GM23248 (cell line): ENCODE measurements at regions not wholly inside any gene's neighbourhood (a gene's known extent, or its start where the extent isn't known, plus 50 kb on each side); places are given as distances from the start of the nearest gene placed in this dataset.

Experiments used
- DNase-seq: peaks from one replicate; pipeline ENCODE4 v3.0.0-alpha.2; 2015
- H2AFZ ChIP-seq: fragments of 200-600 bp; sonication (generic); 2 replicates; pipeline ENCODE4 v1.6.1; 2016; ENCODE audit warnings: antibody characterized with exemption
- H3F3A ChIP-seq: fragments of 200-600 bp; sonication (generic); 2 replicates; pipeline ENCODE4 v1.6.1; 2016; ENCODE audit warnings: mild to moderate bottlenecking, antibody characterized with exemption, mixed run types; ENCODE audit not compliant: insufficient read depth
- H3K27ac ChIP-seq: fragments of 200-600 bp; sonication (generic); 2 replicates; pipeline ENCODE4 v1.5.1; 2016; ENCODE audit warnings: mild to moderate bottlenecking
- H3K27me3 ChIP-seq: fragments of 200-600 bp; sonication (generic); replicated peaks from 2 replicates; pipeline ENCODE4 v1.6.1; 2016; ENCODE audit warnings: mild to moderate bottlenecking; ENCODE audit not compliant: insufficient read depth
- H3K36me3 ChIP-seq: fragments of 200-600 bp; sonication (generic); 2 replicates; pipeline ENCODE4 v1.6.1; 2016; ENCODE audit warnings: low read depth, mild to moderate bottlenecking
- H3K4me1 ChIP-seq: fragments of 200-600 bp; sonication (generic); 2 replicates; pipeline ENCODE4 v1.6.1; 2016; ENCODE audit warnings: mild to moderate bottlenecking; ENCODE audit not compliant: insufficient read depth
- H3K4me2 ChIP-seq: fragments of 200-600 bp; sonication (generic); one replicate; pipeline ENCODE4 v1.6.1; 2016; ENCODE audit warnings: mild to moderate bottlenecking; ENCODE audit not compliant: unreplicated experiment
- H3K4me3 ChIP-seq: fragments of 200-600 bp; sonication (generic); 2 replicates; pipeline ENCODE4 v1.5.1; 2016; ENCODE audit warnings: mild to moderate bottlenecking
- H3K79me2 ChIP-seq: fragments of 200-600 bp; sonication (generic); 2 replicates; pipeline ENCODE4 v1.6.1; 2016; ENCODE audit warnings: mild to moderate bottlenecking; ENCODE audit not compliant: insufficient read depth
- H3K9ac ChIP-seq: fragments of 200-600 bp; sonication (generic); 2 replicates; pipeline ENCODE4 v1.6.1; 2016; ENCODE audit warnings: mild to moderate bottlenecking
- H3K9me2 ChIP-seq: fragments of 200-600 bp; sonication (generic); 2 replicates; pipeline ENCODE4 v1.6.1; 2016; ENCODE audit warnings: mixed run types, mild to moderate bottlenecking, moderate library complexity; ENCODE audit not compliant: insufficient read depth
- H3K9me3 ChIP-seq: fragments of 200-600 bp; sonication (generic); one replicate; pipeline ENCODE4 v1.6.1; 2017; ENCODE audit warnings: low read depth
- H4K20me1 ChIP-seq: fragments of 200-600 bp; sonication (generic); 2 replicates; pipeline ENCODE4 v1.6.0; 2016; ENCODE audit not compliant: insufficient read depth
- EZH2 ChIP-seq: fragments of 200-600 bp; sonication (generic); IDR thresholded peaks from 2 replicates; pipeline ENCODE4 v1.6.1; 2018; ENCODE audit warnings: antibody characterized with exemption, mild to moderate bottlenecking; ENCODE audit not compliant: insufficient read depth, poor library complexity, severe bottlenecking
- EZH2phosphoT487 ChIP-seq: fragments of 200-600 bp; sonication (generic); IDR thresholded peaks from 2 replicates; pipeline ENCODE4 v1.6.1; 2018; ENCODE audit warnings: antibody characterized with exemption, moderate library complexity, mild to moderate bottlenecking, low read depth; ENCODE audit not compliant: insufficient read depth
- WGBS, 2 experiments: methylation state at CpG; one replicate each; pipeline ENCODE4 v1.1.6; 2015 to 2017; ENCODE audit warnings: low lambda C conversion rate in 2 of 2, low coverage in 1 of 2; ENCODE audit errors: missing lambda C conversion rate in 2 of 2; 5-methylcytosine and 5-hydroxymethylcytosine counted together
- in situ Hi-C: fragments of 300-500 bp; cut with MboI; formaldehyde crosslinking; loops from 2 replicates; pipeline ENCODE4 v1.15.0; 2020

DNA sequence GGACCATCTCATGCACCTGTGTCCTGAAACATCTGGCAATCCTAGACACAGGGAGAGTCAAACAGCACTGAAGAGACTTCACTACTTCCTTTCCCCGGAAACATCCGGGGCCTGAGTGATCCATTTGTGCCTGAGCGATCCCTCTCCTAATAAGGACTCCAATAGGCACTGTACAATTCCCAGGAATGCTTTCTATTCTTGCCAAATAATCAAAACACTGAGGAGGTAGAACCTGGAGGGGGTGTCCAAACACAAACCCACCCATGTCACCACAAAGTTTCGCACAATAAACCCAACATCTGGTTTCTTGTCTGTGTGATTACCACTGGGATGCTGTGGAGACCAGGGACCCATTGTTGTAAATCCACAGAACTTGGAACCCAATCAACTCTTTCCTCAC lies 205.0 kb downstream of the OPA1 start:
- in situ Hi-C loops, result loop anchor here (25.0 kb wide), 1 partner anchor 364 kb away; no protein-coding TSS in a partner anchor

DNA sequence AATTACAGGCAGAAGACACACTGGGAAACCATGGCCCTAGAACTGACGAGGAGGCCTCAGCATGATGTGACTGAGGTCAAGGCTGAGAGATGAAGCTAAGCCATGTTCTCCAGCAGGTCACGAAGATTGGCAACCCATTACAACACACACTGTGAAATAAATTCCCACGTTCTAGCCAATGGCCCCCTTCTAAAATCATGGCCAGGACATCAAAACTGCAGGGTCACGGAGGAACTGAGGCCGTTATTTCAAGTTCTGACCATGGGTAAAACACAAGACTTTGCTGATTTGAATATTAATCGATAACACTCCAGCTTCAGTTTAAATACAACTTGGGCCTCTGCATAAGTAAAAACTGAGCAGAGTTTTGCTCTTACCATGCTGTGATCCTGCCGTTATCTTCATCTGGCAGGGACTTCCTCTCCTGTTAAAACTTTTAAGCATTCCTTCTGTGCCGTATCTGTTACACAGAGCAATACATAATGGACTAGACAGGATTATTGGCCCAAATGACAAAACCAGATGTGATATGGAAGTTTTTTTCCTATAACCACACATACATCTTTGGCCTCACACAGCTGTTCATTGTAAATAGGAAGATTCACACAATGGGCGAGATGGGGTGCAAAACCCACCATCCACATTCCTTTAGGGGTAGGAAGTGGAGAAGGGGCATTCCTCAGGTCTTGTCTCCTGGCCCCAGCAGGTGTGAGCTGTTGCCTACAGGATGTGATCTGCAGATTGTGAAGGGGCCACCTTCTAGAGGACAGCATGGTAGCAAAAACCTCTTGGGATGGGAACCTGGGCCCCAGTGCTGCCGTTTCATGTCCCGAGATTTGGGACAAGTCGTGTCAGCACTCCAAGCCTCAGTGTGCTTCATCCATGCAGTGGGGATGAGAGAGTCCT lies 207.4 kb downstream of the OPA1 start:
- Histone ChIP-seq H3K9me3 (no peaks in the 10 kb centered on the region), H3K4me3 (no peak overlapping the region), H4K20me1 (no peaks in the 10 kb centered on the region), H3K4me2 (no peak overlapping the region), H3K79me2 (no peaks in the 10 kb centered on the region), H3F3A (no peaks in the 10 kb centered on the region), H3K4me1 (no peaks in the 10 kb centered on the region), H3K36me3 (no peaks in the 10 kb centered on the region), H3K27me3 (peaks cover 50% of the 10 kb centered on the region; the same call in 1 of the 2 replicates), H3K27ac (no peak overlapping the region), H3K9ac (no peak overlapping the region), H3K9me2 (no peaks in the 10 kb centered on the region), H2AFZ (no peak overlapping the region)
- TF ChIP-seq EZH2, result no peak
- no peak for TF ChIP-seq EZH2phosphoT487
- DNase-seq, result no peak
- in situ Hi-C loops, result no loop called here
- 72 to 73% methylated on average over 12 of the region's 12 CpGs for WGBS, 2 experiments

More for the DNA sequence above, 205.0 kb downstream of the OPA1 start:
- H3K4me2 ChIP-seq, result no peak overlapping the region
- H3K9me3 ChIP-seq, result no peaks in the 10 kb centered on the region
- no peak overlapping the region for H3K9ac ChIP-seq
- WGBS, 2 experiments, result 59 to 62% methylated on average over 4 of the region's 4 CpGs
- no peaks in the 10 kb centered on the region for H3K4me1 ChIP-seq
- DNase-seq, result no peak
- H3F3A ChIP-seq, result no peaks in the 10 kb centered on the region
- no peak overlapping the region for H3K4me3 ChIP-seq
- H3K27me3 ChIP-seq, result peaks cover 60% of the 10 kb centered on the region
- H3K27ac ChIP-seq, result no peak overlapping the region
- H3K9me2 ChIP-seq, result no peaks in the 10 kb centered on the region
- no peaks in the 10 kb centered on the region for H4K20me1 ChIP-seq
- H3K79me2 ChIP-seq, result no peaks in the 10 kb centered on the region
- no peak overlapping the region for H2AFZ ChIP-seq
- TF ChIP-seq EZH2, result no peak
- no peak for TF ChIP-seq EZH2phosphoT487
- H3K36me3 ChIP-seq, result no peaks in the 10 kb centered on the region

DNA sequence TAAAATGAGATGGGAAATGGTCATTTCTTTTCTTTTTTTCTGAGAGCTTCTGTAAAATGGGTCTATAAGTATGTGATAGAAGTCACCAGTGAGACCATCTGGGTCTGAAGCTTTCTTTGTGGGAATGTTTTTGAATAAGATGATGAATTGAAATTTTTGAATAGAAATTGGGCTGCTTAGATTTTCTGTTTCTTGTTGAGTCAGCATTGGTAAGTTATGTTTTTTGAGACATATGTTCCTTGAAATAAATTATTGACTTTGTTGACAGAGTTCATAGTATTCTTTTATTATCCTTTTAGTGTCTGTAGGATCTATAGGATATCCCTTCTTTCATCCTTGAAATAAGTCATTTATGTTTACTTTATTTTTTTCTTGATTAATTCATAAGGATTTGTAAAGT lies 208.1 kb downstream of the OPA1 start:
- no peaks in the 10 kb centered on the region for H3F3A ChIP-seq
- no peaks in the 10 kb centered on the region for H3K9me3 ChIP-seq
- no peak overlapping the region for H3K4me2 ChIP-seq
- H4K20me1 ChIP-seq, result no peaks in the 10 kb centered on the region
- no peaks in the 10 kb centered on the region for H3K9me2 ChIP-seq
- H3K27ac ChIP-seq, result no peak overlapping the region
- in situ Hi-C loops, result no loop called here
- no peak for DNase-seq
- H3K9ac ChIP-seq, result no peak overlapping the region
- H2AFZ ChIP-seq, result no peak overlapping the region
- no peak for TF ChIP-seq EZH2
- TF ChIP-seq EZH2phosphoT487, result no peak
- H3K36me3 ChIP-seq, result no peaks in the 10 kb centered on the region
- H3K79me2 ChIP-seq, result no peaks in the 10 kb centered on the region
- peaks cover 45% of the 10 kb centered on the region; the same call in 1 of the 2 replicates for H3K27me3 ChIP-seq
- no peak overlapping the region for H3K4me3 ChIP-seq
- no peaks in the 10 kb centered on the region for H3K4me1 ChIP-seq

DNA sequence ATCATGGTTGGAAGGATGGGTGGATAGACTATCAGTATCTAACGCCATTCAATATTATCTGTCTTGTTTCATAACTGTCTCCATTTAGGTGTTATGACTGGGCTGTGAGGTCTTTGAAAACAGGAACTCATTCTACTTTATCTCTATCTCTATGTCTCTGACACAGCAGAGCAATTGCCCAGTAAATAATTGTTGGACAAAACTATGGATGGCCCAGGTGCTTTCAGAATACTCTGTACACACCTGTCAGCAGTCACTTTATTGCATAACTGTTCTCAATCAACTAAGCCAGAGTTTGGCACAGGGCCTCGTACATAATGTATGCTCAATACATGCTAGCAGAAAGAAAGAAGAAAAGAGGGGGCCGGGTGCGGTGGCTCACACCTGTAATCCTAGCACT lies 210.3 kb downstream of the OPA1 start:
- H3K79me2 ChIP-seq, result no peaks in the 10 kb centered on the region
- H3K4me1 ChIP-seq, result no peaks in the 10 kb centered on the region
- no peak overlapping the region for H3K4me2 ChIP-seq
- no peaks in the 10 kb centered on the region for H3F3A ChIP-seq
- H3K36me3 ChIP-seq, result no peaks in the 10 kb centered on the region
- H3K9me3 ChIP-seq, result no peaks in the 10 kb centered on the region
- H2AFZ ChIP-seq, result no peak overlapping the region
- TF ChIP-seq EZH2 (no peak), EZH2phosphoT487 (no peak)
- no peak overlapping the region for H3K27ac ChIP-seq
- no peak overlapping the region for H3K9ac ChIP-seq
- 64 to 71% methylated on average over 4 of the region's 4 CpGs for WGBS, 2 experiments
- in situ Hi-C loops, result no loop called here
- no peak for DNase-seq
- no peaks in the 10 kb centered on the region for H3K9me2 ChIP-seq
- no peak overlapping the region for H3K4me3 ChIP-seq
- H4K20me1 ChIP-seq, result no peaks in the 10 kb centered on the region
- peaks cover 42% of the 10 kb centered on the region; the same call in 1 of the 2 replicates for H3K27me3 ChIP-seq
